WTC11 (cell line): ENCODE measurements at regions not wholly inside any gene's neighbourhood (a gene's known extent, or its start where the extent isn't known, plus 50 kb on each side); places are given as distances from the start of the nearest gene placed in this dataset.

ENCODE experiments used
- ATAC-seq: fragments of 200-7000 bp; cut with Tn5 transposase; 2 replicates; pipeline ENCODE4 v1.10.0; 2021; ENCODE audit warnings: mild to moderate bottlenecking, moderate library complexity
- CTCF ChIA-PET: fragments of 300-600 bp; sonication (Branson Sonifier 250); formaldehyde crosslinking; loops from one replicate; lab custom pipeline; 2021; ENCODE audit warnings: antibody characterized with exemption; lab: Charles Lee
- POLR2A ChIA-PET: fragments of 350-600 bp; sonication (Branson Sonifier 250); formaldehyde crosslinking; loops from one replicate; lab custom pipeline; 2021; ENCODE audit warnings: antibody characterized with exemption; lab: Charles Lee
- DNase-seq: peaks from one replicate; pipeline ENCODE4 v3.0.0; 2021; ENCODE audit warnings: low spot score
- H3K27ac Mint-ChIP-seq: 2 replicates; pipeline ENCODE4 v1.8.0; 2021; ENCODE audit warnings: mixed read lengths
- H3K27me3 Mint-ChIP-seq: 2 replicates; pipeline ENCODE4 v1.8.0; 2021; ENCODE audit warnings: low read depth, mild to moderate bottlenecking, moderate library complexity, mixed read lengths
- H3K36me3 Mint-ChIP-seq: 2 replicates; pipeline ENCODE4 v1.8.0; 2021; ENCODE audit warnings: mixed read lengths
- H3K4me1 Mint-ChIP-seq: 2 replicates; pipeline ENCODE4 v1.8.0; 2022; ENCODE audit warnings: mixed read lengths
- H3K4me3 Mint-ChIP-seq: 2 replicates; pipeline ENCODE4 v1.8.0; 2021; ENCODE audit warnings: mild to moderate bottlenecking, moderate library complexity, mixed read lengths
- H3K9me3 Mint-ChIP-seq: 2 replicates; pipeline ENCODE4 v1.8.0; 2021; ENCODE audit warnings: mixed read lengths
- AR ChIP-seq: fragments of 250-450 bp; sonication (Bioruptor Pico); IDR thresholded peaks from 2 replicates; pipeline ENCODE4 v1.9.0; 2021; ENCODE audit warnings: mild to moderate bottlenecking
- ATF2 ChIP-seq: sonication (generic); formaldehyde crosslinking; IDR thresholded peaks from 2 replicates; pipeline ENCODE4 v1.8.1; 2022; ENCODE audit warnings: low read depth, missing genetic modification reagents, borderline replicate concordance
- ATF3 ChIP-seq: sonication (generic); formaldehyde crosslinking; conservative IDR thresholded peaks from 2 replicates; pipeline ENCODE4 v1.8.1; 2022; ENCODE audit warnings: mild to moderate bottlenecking, missing genetic modification reagents
- E2F4 ChIP-seq: sonication (generic); formaldehyde crosslinking; IDR thresholded peaks from 2 replicates; pipeline ENCODE4 v1.8.1; 2022; ENCODE audit warnings: low read depth, mild to moderate bottlenecking, moderate library complexity, missing genetic modification reagents, borderline replicate concordance
- ELF4 ChIP-seq: sonication (generic); formaldehyde crosslinking; IDR thresholded peaks from 2 replicates; pipeline ENCODE4 v1.8.1; 2022; ENCODE audit warnings: low read depth, mild to moderate bottlenecking, moderate library complexity, missing genetic modification reagents
- FOXP4 ChIP-seq: sonication (generic); formaldehyde crosslinking; IDR thresholded peaks from 2 replicates; pipeline ENCODE4 v1.8.0; 2022; ENCODE audit warnings: mild to moderate bottlenecking, missing genetic modification reagents
- GABPB1 ChIP-seq: sonication (generic); formaldehyde crosslinking; IDR thresholded peaks from 2 replicates; pipeline ENCODE4 v1.8.1; 2023; ENCODE audit warnings: mild to moderate bottlenecking, missing genetic modification reagents
- IRF1 ChIP-seq: sonication (generic); formaldehyde crosslinking; IDR thresholded peaks from 2 replicates; pipeline ENCODE4 v1.8.0; 2023; ENCODE audit warnings: missing genetic modification reagents
- IRF2 ChIP-seq: sonication (generic); formaldehyde crosslinking; IDR thresholded peaks from 2 replicates; pipeline ENCODE4 v1.8.0; 2022; ENCODE audit warnings: low read depth, missing genetic modification reagents, borderline replicate concordance
- NFATC4 ChIP-seq: fragments of 250-450 bp; sonication (Bioruptor Pico); IDR thresholded peaks from 2 replicates; pipeline ENCODE4 v1.9.0; 2021; ENCODE audit warnings: mild to moderate bottlenecking
- NR1H2 ChIP-seq: sonication (generic); formaldehyde crosslinking; IDR thresholded peaks from 2 replicates; pipeline ENCODE4 v1.9.0; 2021; ENCODE audit warnings: mild to moderate bottlenecking, moderate library complexity, missing genetic modification reagents
- SP1 ChIP-seq: sonication (generic); formaldehyde crosslinking; conservative IDR thresholded peaks from 2 replicates; pipeline ENCODE4 v1.8.1; 2022; ENCODE audit warnings: missing genetic modification reagents
- TEAD1 ChIP-seq: sonication (generic); formaldehyde crosslinking; IDR thresholded peaks from 2 replicates; pipeline ENCODE4 v1.8.0; 2022; ENCODE audit warnings: mild to moderate bottlenecking, missing genetic modification reagents
- TEAD4 ChIP-seq: sonication (generic); formaldehyde crosslinking; IDR thresholded peaks from 2 replicates; pipeline ENCODE4 v1.8.0; 2022; ENCODE audit warnings: mild to moderate bottlenecking, missing genetic modification reagents
- TP53 ChIP-seq: sonication (generic); formaldehyde crosslinking; IDR thresholded peaks from 2 replicates; pipeline ENCODE4 v1.8.1; 2023; ENCODE audit warnings: mild to moderate bottlenecking, missing genetic modification reagents
- ZBTB21 ChIP-seq: sonication (generic); formaldehyde crosslinking; IDR thresholded peaks from 2 replicates; pipeline ENCODE4 v1.8.1; 2023; ENCODE audit warnings: mild to moderate bottlenecking, missing genetic modification reagents, borderline replicate concordance
- ZNF138 ChIP-seq: sonication (generic); formaldehyde crosslinking; conservative IDR thresholded peaks from 2 replicates; pipeline ENCODE4 v1.8.1; 2022; ENCODE audit warnings: mild to moderate bottlenecking, moderate library complexity, missing genetic modification reagents
- ZNF512 ChIP-seq: sonication (generic); formaldehyde crosslinking; IDR thresholded peaks from 2 replicates; pipeline ENCODE4 v1.8.1; 2022; ENCODE audit warnings: missing genetic modification reagents, borderline replicate concordance
- ZNF671 ChIP-seq: fragments of 250-450 bp; sonication (Bioruptor Pico); IDR thresholded peaks from 2 replicates; pipeline ENCODE4 v1.8.0; 2021; ENCODE audit warnings: mild to moderate bottlenecking

GRCh38 chr5:143986516-143987212 lies 174.7 kb downstream of the HMHB1 start (continued):
- no peak for TF ChIP-seq GABPB1 (CRISPR knock-in tag)
- TF ChIP-seq TEAD1 (CRISPR knock-in tag), result no peak

GRCh38 chr5:143987264-143987663 lies 175.3 kb downstream of the HMHB1 start:
- Mint-ChIP-seq H3K4me1 (peaks cover 8% of the 10 kb centered on the region), H3K9me3 (0 out of 2 replicates have a peak, but pooled peaks cover 4% of the 10 kb centered on the region), H3K27me3 (no peaks in the 10 kb centered on the region), H3K36me3 (no peaks in the 10 kb centered on the region), H3K27ac (no peak overlapping the region), H3K4me3 (no peak overlapping the region)
- ATAC-seq (no peak), DNase-seq (no peak)
- no peak for TF ChIP-seq ZBTB21
- TF ChIP-seq NFATC4, result no peak
- no peak for TF ChIP-seq ATF3 (CRISPR knock-in tag)
- TF ChIP-seq ZNF512 (CRISPR knock-in tag), result 0 out of 2 replicates have a peak, but pooled peaks have one; percentile 33
- POLR2A ChIA-PET, result no interaction called here
- CTCF ChIA-PET, result interaction anchor here (1.7 kb wide), 1 partner anchor 19 kb away, joined by 4 read pairs; no protein-coding TSS in a partner anchor

- Mint-ChIP-seq H3K36me3 (no peaks in the 10 kb centered on the region), H3K27ac (no peak overlapping the region), H3K4me3 (no peak overlapping the region), H3K27me3 (no peaks in the 10 kb centered on the region), H3K9me3 (0 out of 2 replicates have a peak, but pooled peaks cover 4% of the 10 kb centered on the region), H3K4me1 (peaks cover 8% of the 10 kb centered on the region)
- ChIA-PET CTCF (no interaction called here), POLR2A (no interaction called here)
- no peak for DNase-seq
- ATAC-seq, result no peak
- no peak for TF ChIP-seq IRF2
- no peak for TF ChIP-seq TEAD4 (CRISPR knock-in tag)
- no peak for TF ChIP-seq ZNF512 (CRISPR knock-in tag)
- TF ChIP-seq IRF1 (CRISPR knock-in tag), result no peak
- TF ChIP-seq ATF2 (CRISPR knock-in tag), result no peak
- TF ChIP-seq ELF4 (CRISPR knock-in tag), result no peak
- TF ChIP-seq TP53 (CRISPR knock-in tag), result no peak
- TF ChIP-seq FOXP4 (CRISPR knock-in tag), result no peak
- TF ChIP-seq NR1H2, result no peak
- no peak for TF ChIP-seq AR (CRISPR knock-in tag)
- TF ChIP-seq SP1, result no peak
- TF ChIP-seq TEAD1 (CRISPR knock-in tag), result no peak
- no peak for TF ChIP-seq E2F4 (CRISPR knock-in tag)
- TF ChIP-seq ZNF138 (CRISPR knock-in tag), result no peak
- no peak for TF ChIP-seq ZNF671 (CRISPR knock-in tag)
Observed at GRCh38 chr5:143987751-143988560, 176.0 kb downstream of the HMHB1 start.
